Kasumi-1 (cell line): ENCODE measurements at regions not wholly inside any gene's neighbourhood (a gene's known extent, or its start where the extent isn't known, plus 50 kb on each side); places are given as distances from the start of the nearest gene placed in this dataset.
"Not testable (repeated sequence)": the region's sequence is repeated elsewhere in the genome, so short reads cannot be mapped to it uniquely, and the experiment has no call there.

Experiments
- DNase-seq, 2 experiments: peaks; one replicate each; lab custom pipeline; 2025; lab: John Stamatoyannopoulos, UW

GRCh38 chr4:38383646-38384121 is 280.3 kb upstream of the KLF3 start:
- DNase-seq, result no peak

- no peak for DNase-seq
Observed at GRCh38 chr4:38385093-38386004, 278.6 kb upstream of the KLF3 start.

DNA sequence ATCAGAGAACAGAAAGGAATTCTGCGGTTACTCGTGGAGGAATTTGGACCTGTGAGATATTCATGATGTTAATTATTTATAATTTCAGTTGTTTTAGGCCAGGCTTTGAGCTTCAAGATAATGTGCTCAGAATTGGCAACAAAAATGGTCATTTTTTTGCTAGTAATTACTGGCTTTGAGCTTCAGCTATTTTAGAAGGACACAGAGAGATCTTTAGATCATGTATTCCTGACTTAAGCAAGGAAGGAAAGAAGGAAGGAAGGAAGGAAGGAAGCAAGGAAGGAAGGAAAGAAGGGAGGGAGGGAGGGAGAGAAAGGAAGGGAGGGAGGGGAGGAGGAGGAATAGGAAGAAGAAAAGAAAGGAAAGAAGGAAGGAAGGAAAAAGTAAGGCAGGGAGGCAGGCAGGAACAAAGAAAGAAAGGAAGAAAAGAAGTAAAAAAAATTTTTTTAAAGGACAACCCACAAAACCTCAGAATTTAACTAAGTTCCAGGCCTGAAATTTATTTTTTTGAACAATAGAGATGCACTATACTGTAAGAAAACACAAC is 277.9 kb upstream of the KLF3 start:
- DNase-seq, result no peak

DNA sequence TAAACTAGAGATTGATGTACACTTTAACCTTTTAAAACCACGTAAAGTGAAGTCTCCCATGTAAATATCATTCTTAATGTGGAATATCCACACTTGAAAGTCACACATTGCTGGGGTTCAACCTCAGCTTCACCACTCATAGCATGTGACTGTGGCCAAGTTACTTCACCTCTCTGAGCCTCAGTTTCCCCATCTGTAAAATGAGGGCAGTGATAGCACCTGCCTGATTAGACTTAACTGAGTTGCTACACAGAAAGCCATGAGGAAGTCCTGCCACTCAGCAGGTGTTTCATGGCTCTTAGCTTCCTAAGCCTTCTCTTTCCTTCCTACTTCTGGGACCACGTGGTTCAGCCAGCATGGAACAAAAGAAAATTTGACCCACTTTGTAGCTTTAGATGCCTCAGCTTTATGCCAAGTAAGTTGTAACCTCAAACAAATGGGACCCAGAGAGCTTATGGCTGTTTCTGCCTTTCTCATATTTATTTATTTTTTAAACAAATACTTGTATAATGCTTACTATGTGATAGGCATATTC is 277.3 kb upstream of the KLF3 start:
- no peak for DNase-seq

GRCh38 chr4:38387348-38387747 is 276.7 kb upstream of the KLF3 start:
- no peak for DNase-seq

- DNase-seq, result no peak
Observed at GRCh38 chr4:38387819-38388218, 276.2 kb upstream of the KLF3 start.

GRCh38 chr4:38388907-38389306 is 275.1 kb upstream of the KLF3 start:
- DNase-seq, result not testable (repeated sequence)

- no peak for DNase-seq
Observed at GRCh38 chr4:38390969-38391545, 272.9 kb upstream of the KLF3 start.

DNA sequence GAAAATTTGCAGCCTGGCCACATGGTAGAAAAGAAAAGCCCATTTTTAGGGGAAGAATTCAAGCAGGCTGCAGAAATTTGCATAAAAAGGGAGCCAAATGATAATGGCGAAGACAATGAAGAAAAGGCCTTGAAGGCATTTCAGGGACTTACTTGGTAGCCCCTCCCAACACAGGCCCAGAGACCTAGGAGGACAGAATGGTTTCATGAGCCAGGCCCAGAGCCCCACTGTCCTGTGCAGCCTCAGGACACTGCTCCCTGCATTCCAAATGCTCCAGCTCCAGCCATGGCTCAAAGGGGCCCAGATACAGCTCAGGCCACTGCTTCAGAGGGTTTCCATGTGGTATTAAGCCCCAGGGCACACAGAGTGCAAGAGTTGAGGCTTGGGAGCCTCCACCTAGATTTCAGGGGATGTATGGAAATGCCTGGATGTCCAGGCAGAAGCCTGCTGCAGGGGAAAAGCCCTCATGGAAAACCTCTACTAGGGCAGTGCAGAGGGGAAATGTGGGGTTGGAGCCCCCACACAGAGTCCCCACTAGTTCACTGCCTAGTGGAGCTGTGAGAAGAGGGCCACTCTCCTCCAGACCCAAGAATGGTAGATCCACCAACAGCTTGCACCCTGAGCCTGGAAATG is 271.7 kb upstream of the KLF3 start:
- DNase-seq, result no peak

GRCh38 chr4:38396091-38396490 is 267.9 kb upstream of the KLF3 start:
- DNase-seq, result no peak

DNA sequence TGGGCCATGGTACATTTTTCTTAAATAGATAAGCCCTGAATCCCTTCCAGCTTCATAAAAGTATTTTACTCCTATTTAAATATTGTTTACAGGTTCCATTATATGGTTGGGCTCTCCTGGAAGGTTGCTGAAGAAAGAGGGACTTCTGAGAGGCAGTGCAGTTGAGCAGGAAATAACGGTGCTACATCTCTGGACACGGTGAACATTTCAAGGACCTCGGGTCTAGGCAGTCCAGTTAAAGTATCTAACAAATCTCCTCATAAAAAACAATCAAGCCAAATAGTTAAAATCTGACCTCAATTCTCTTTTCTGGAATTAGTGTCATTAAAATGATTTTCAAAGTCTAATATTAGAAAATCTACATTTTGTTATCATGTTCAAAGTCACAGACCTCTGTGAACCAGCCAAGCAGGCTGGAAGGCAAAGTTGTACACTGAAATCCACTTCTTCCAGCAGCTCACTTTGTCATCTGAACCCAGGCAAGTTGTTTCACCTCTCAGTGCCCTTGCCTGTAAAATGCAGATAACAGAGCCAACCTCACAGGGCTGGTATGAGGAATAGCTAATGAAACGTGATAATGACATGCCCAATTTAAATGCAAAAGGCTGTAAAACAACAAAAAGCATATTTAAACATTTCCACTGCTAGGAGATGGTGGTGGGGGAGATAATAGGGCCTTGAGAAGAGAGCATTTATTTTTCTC is 267.0 kb upstream of the KLF3 start:
- no peak for DNase-seq

GRCh38 chr4:38400946-38401345 is 263.1 kb upstream of the KLF3 start:
- DNase-seq, result no peak

DNA sequence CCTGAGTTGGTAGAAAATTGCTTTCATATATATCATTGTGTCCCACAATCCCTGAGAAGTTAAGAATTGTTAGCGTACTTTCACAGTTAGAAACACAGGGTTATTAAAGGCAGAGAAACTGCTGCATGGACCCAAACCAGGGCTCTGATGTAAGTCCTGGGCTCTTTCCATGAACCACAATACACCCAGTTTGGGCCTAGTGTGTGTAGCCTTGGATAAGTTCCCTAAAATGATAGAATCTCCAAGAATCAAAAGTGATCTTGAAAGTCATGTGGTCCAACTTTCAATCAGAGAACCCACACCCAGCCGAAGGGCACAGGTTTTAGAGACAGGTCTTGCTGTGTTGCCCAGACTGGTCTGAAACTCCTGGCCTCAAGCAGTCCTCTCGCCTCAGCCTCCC is 257.8 kb upstream of the KLF3 start:
- DNase-seq, result no peak

- DNase-seq, result no peak
Observed at GRCh38 chr4:38409852-38410251, 254.1 kb upstream of the KLF3 start.

GRCh38 chr4:38411092-38411491 is 252.9 kb upstream of the KLF3 start:
- DNase-seq, result no peak

- DNase-seq, result no peak
Observed at GRCh38 chr4:38411981-38412536, 251.9 kb upstream of the KLF3 start.

DNA sequence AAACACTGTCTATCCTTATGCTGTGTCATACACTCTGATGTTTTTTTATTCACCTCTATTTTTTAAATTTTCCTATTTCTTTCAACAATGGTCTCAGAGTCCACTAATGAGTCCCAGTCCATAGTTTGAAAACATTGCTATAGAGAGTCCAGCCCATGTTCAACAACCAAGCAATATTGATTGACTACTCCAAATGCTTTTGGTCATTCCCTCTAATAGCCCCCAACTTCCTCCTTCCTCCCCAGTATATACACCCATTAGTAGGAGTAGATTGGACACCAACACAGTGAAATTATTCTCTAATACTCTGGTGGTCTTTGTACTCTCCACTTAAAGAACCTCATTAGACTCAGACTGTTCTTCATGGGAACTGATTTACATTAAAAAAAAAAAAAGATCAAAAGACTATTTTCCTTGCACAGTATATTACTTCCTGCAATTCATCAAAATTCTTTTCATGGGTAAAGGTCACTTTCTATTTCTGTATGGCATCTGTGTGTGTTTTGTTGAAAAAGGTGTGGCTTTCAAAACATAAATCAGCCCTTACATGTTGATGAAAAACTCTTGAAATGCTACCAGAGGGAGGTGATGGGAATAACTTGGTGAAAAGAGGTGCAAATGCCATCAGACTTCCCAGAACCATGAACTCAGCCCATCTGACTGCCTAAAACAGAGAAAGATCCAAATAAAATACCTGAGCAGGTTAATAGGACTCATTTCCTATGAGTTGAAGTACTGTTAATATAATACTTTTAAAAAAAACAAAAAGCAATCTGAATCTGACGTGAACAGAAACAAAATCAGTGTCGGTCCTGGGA is 250.3 kb upstream of the KLF3 start:
- no peak for DNase-seq

DNA sequence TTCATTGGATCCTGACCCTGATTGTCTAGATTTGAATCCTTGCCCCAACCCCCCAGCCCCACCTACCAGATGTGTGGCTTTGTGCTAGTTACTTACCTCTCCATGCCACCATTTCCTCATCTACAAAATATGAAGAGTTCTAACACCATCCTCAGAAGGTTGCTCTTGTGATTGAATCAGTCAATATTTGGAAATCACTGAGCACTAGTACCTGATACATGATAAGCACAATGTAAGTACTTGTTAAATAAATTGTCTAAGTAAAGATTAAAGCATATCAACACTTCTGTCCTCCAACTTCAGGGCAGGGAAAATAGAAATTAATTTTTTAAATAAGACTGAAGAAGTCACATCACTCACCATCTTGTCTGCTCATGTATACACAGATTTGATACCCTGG is 249.6 kb upstream of the KLF3 start:
- no peak for DNase-seq

GRCh38 chr4:38415682-38416081 is 248.3 kb upstream of the KLF3 start:
- no peak for DNase-seq

DNA sequence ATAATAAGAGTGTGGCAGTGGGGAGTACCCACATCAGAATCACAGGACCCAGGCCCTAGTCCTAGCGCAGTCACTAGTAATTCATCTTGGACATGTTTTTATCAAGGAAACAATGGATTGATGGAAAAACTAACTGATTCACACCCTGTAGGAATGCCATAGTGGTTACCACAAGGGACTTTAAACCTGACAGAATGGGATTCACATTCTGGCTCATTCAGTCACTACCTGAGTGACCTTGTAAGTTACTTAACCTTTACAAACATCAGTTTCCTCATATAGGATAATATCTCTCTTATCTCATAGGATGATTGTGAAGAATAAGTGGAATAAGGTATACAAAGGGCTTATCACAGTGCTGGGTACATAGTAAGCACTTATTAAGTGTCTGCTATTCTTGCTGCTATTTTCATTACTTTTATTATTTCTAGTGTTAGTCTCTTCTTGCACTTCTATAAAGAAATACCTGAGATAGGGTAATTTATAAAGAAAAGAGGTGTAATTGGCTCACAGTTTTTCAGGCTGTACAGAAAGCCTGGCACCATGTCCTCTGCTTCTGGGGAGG is 247.5 kb upstream of the KLF3 start:
- no peak for DNase-seq
